ENCODE measurements at regions not wholly inside any gene's neighbourhood (a gene's known extent, or its start where the extent isn't known, plus 50 kb on each side); places are given as distances from the start of the nearest gene placed in this dataset.

DNA sequence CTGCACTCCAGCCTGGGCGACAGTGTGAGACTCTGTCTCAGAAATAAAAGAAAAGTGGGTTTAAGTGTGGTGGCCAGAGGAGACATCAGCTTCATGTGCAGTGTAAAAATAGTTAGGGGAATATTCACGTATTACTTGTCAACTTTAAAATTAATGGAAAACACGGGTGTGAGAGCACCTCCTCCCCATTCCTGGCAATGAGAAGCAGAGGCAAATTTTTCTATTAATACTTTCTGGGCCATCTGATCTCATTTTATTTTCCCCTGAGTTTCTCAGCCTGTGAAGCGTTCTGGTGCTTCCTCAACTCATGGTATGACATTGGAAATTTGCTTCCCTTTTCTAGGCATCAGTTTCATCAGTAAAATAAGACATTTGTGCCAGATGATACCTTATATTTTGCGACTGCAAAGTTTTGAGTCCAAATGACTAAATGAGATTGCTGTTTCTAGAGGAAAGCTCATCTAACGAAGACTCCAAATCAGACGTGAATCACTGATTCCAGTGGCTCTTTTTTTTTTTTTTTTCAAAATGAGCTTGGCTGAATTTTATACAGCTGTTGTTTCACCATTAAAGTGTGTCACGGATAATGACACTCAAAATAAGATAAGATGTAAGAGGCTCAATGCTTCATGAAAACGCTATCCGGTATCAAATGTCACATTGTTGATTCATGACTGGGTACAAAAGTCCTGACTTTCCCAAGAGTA lies 104.6 kb downstream of the MSX2 start:
- DNase-seq (ENCODE audit: low spot score), result peak; percentile 28
- ChIA-PET CTCF (no interaction called here), POLR2A (ENCODE audit: low non-redundant PET) (no interaction called here)
- no peaks in the 10 kb centered on the region for H3K9me3 ChIP-seq (ENCODE audit: low read depth, low read length, poor library complexity, severe bottlenecking)
- no TSS peak for BruUV-seq (replicated peaks)
- H3K27me3 ChIP-seq (replicated peaks; ENCODE audit: insufficient read depth, low read depth, low read length, poor library complexity), result peaks cover 8% of the 10 kb centered on the region
- no peak overlapping the region for H3K27ac ChIP-seq (ENCODE audit: low read depth, low read length, poor library complexity, severe bottlenecking)
- intact Hi-C loops (cut with micrococcal nuclease; ENCODE audit: unreplicated experiment), result no loop called here
- H3K4me3 ChIP-seq (ENCODE audit: low read depth, low read length, poor library complexity, severe bottlenecking), result no peak overlapping the region
- no peaks in the 10 kb centered on the region for H3K4me1 ChIP-seq (ENCODE audit: insufficient read depth, low read length, poor library complexity, severe bottlenecking)
- TF ChIP-seq EZH2 (IDR thresholded peaks at IDR 0.05; ENCODE audit: borderline replicate concordance, low read depth, low read length, poor library complexity, severe bottlenecking), result no peak
- TF ChIP-seq, protein P1, sequence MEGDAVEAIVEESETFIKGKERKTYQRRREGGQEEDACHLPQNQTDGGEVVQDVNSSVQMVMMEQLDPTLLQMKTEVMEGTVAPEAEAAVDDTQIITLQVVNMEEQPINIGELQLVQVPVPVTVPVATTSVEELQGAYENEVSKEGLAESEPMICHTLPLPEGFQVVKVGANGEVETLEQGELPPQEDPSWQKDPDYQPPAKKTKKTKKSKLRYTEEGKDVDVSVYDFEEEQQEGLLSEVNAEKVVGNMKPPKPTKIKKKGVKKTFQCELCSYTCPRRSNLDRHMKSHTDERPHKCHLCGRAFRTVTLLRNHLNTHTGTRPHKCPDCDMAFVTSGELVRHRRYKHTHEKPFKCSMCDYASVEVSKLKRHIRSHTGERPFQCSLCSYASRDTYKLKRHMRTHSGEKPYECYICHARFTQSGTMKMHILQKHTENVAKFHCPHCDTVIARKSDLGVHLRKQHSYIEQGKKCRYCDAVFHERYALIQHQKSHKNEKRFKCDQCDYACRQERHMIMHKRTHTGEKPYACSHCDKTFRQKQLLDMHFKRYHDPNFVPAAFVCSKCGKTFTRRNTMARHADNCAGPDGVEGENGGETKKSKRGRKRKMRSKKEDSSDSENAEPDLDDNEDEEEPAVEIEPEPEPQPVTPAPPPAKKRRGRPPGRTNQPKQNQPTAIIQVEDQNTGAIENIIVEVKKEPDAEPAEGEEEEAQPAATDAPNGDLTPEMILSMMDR (conservative IDR thresholded peaks at IDR 0.05; ENCODE audit: low read depth, low read length), result no peak
- H3K36me3 ChIP-seq (ENCODE audit: insufficient read depth, low read length, poor library complexity, severe bottlenecking), result no peaks in the 10 kb centered on the region

DNA sequence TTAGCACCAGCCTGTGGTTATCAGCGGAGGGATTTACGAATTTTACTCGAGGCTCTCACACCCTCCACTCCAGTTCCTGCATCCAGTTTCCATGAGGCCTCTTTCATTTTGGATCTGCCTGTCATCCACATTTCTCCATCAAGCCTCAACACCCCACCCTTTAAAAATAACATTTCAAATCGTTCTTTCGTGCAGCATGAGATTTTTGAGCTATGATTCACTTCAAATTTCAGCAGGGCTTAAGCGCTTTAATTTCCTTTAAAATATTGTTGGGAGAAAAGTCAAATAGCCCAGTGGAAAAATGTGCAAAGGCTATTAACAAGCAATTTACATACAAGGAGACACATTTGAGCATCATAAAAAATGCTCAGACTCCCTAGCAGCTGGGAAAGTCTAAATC lies 103.2 kb downstream of the MSX2 start:
- no peak for DNase-seq (ENCODE audit: low spot score)
- no peak overlapping the region for H3K4me3 ChIP-seq (ENCODE audit: low read depth, low read length, poor library complexity, severe bottlenecking)

DNA sequence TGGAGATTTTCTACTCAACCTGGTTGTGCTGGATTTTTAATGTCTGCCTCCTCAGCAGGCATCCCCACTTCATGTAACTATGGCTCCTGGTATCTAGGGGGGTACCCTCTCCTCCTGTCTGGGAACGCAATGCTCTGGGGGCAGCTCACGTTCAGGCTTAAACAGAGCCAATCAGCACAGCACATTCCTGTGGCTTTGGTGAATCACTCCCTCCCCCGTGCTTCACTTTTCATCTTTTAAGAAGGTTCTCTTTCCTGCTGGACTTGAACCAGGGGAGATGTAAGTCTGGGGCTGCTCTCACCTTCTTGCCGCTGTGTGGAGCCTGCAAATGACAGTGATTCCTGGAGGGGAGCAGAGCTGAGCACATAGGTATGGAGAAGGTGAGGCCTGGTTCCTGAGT lies 101.2 kb downstream of the MSX2 start:
- CTCF ChIA-PET, result no interaction called here
- intact Hi-C loops (cut with micrococcal nuclease; ENCODE audit: unreplicated experiment), result no loop called here

More for the DNA sequence above, 103.2 kb downstream of the MSX2 start:
- H3K27me3 ChIP-seq (replicated peaks; ENCODE audit: insufficient read depth, low read depth, low read length, poor library complexity), result peaks cover 7% of the 10 kb centered on the region
- no peaks in the 10 kb centered on the region for H3K9me3 ChIP-seq (ENCODE audit: low read depth, low read length, poor library complexity, severe bottlenecking)
- no peaks in the 10 kb centered on the region for H3K4me1 ChIP-seq (ENCODE audit: insufficient read depth, low read length, poor library complexity, severe bottlenecking)
- TF ChIP-seq, protein P1 (conservative IDR thresholded peaks at IDR 0.05; ENCODE audit: low read depth, low read length), result no peak
- no peak for TF ChIP-seq EZH2 (IDR thresholded peaks at IDR 0.05; ENCODE audit: borderline replicate concordance, low read depth, low read length, poor library complexity, severe bottlenecking)
- no TSS peak for BruUV-seq (replicated peaks)
- no peak overlapping the region for H3K27ac ChIP-seq (ENCODE audit: low read depth, low read length, poor library complexity, severe bottlenecking)
- POLR2A ChIA-PET (ENCODE audit: low non-redundant PET), result no interaction called here
- H3K36me3 ChIP-seq (ENCODE audit: insufficient read depth, low read length, poor library complexity, severe bottlenecking), result no peaks in the 10 kb centered on the region
- intact Hi-C loops (cut with micrococcal nuclease; ENCODE audit: unreplicated experiment), result no loop called here
- CTCF ChIA-PET, result no interaction called here

More for the DNA sequence above, 101.2 kb downstream of the MSX2 start:
- no peak for TF ChIP-seq EZH2 (IDR thresholded peaks at IDR 0.05; ENCODE audit: borderline replicate concordance, low read depth, low read length, poor library complexity, severe bottlenecking)
- TF ChIP-seq, protein P1 (conservative IDR thresholded peaks at IDR 0.05; ENCODE audit: low read depth, low read length), result no peak
- BruUV-seq (replicated peaks), result no TSS peak
- POLR2A ChIA-PET (ENCODE audit: low non-redundant PET), result no interaction called here
- Histone ChIP-seq H3K36me3 (ENCODE audit: insufficient read depth, low read length, poor library complexity, severe bottlenecking) (no peaks in the 10 kb centered on the region), H3K27ac (ENCODE audit: low read depth, low read length, poor library complexity, severe bottlenecking) (no peak overlapping the region), H3K4me1 (ENCODE audit: insufficient read depth, low read length, poor library complexity, severe bottlenecking) (no peaks in the 10 kb centered on the region), H3K4me3 (ENCODE audit: low read depth, low read length, poor library complexity, severe bottlenecking) (no peak overlapping the region), H3K9me3 (ENCODE audit: low read depth, low read length, poor library complexity, severe bottlenecking) (no peaks in the 10 kb centered on the region), H3K27me3 (replicated peaks; ENCODE audit: insufficient read depth, low read depth, low read length, poor library complexity) (peaks cover 9% of the 10 kb centered on the region)
- no peak for DNase-seq (ENCODE audit: low spot score)

Data from A673 (cell line).